Small intestine (tissue), 7 donors: ENCODE measurements at regions not wholly inside any gene's neighbourhood (a gene's known extent, or its start where the extent isn't known, plus 50 kb on each side); places are given as distances from the start of the nearest gene placed in this dataset.

Experiments
- DNase-seq, 2 donors: peaks; one replicate each; pipeline versions ENCODE4 v3.0.0 to v3.0.0-alpha.2; 2013
- FAIRE-seq: peaks from 2 replicates; lab custom pipeline; 2012; peaks lifted over from hg19 to GRCh38; lab: Jason Lieb, UNC
- H3K27ac ChIP-seq, 3 donors: one replicate each; pipeline ENCODE4 v1.5.1; 2013; ENCODE audit warnings: low read length in 2 of 3, mild to moderate bottlenecking in 2 of 3, control low read depth in 1 of 3, inconsistent platforms in 1 of 3, low read depth in 1 of 3, moderate library complexity in 1 of 3
- H3K27me3 ChIP-seq, 3 donors: one replicate each; pipeline ENCODE4 v1.6.1; 2013; ENCODE audit warnings: low read length in 3 of 3, inconsistent platforms in 1 of 3; ENCODE audit not compliant: control insufficient read depth in 3 of 3, insufficient read depth in 3 of 3
- H3K36me3 ChIP-seq, 3 donors: one replicate each; pipeline ENCODE4 v1.6.1; 2013; ENCODE audit warnings: low read length in 3 of 3, inconsistent platforms in 1 of 3, low read depth in 1 of 3, mild to moderate bottlenecking in 1 of 3, moderate library complexity in 1 of 3; ENCODE audit not compliant: control insufficient read depth in 3 of 3, insufficient read depth in 2 of 3
- H3K4me1 ChIP-seq, 3 donors: one replicate each; pipeline ENCODE4 v1.6.1; 2013; ENCODE audit warnings: low read length in 2 of 3, inconsistent platforms in 1 of 3, low read depth in 1 of 3, mild to moderate bottlenecking in 1 of 3, moderate library complexity in 1 of 3; ENCODE audit not compliant: control insufficient read depth in 3 of 3, insufficient read depth in 2 of 3
- H3K4me3 ChIP-seq, 3 donors: one replicate each; pipeline ENCODE4 v1.5.1; 2013; ENCODE audit warnings: low read length in 3 of 3, control low read depth in 1 of 3, inconsistent platforms in 1 of 3, low read depth in 1 of 3, mild to moderate bottlenecking in 1 of 3, moderate library complexity in 1 of 3
- H3K9me3 ChIP-seq, 2 donors: one replicate each; pipeline ENCODE4 v1.6.1; 2013; ENCODE audit warnings: low read depth in 1 of 2, low read length in 1 of 2; ENCODE audit not compliant: control insufficient read depth in 2 of 2, insufficient read depth in 1 of 2
- WGBS, 3 donors: extraction: QIAGEN DNeasy Blood & Tissue Kit; methylation state at CpG; one replicate each; pipeline ENCODE4 v1.1.7; 2013; 5-methylcytosine and 5-hydroxymethylcytosine counted together
- donor health status: healthy with polysubstance abuse.
- donor health status: control.
- donor health status: control.
- donor health status: Bipolar disorder and iron deficiency.
- donor health status: healthy.

DNA sequence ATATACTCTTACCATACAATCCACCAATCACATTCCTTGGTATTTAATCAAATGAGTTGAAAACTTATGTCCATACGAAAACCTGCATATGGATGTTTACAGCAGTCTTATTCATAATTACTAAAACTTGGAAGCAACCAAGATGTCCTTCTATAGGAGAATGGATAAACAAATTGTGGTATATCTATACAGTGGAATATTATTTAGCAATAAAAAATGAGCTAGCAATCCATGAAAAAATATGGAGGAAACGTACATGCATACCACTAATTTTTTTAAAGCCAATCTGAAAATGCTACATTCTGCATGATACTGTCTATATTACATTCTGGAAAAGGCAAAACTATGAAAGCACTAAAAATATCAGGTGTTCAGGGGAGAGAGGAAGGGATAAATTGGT lies 73.9 kb upstream of the LPP start:
- H3K4me1 ChIP-seq: no peaks in the 10 kb centered on the region
- no peak for DNase-seq
- WGBS, 3 donors: 93 to 99% (median 98%) methylated on average over 2 of the region's 2 CpGs
- H3K27me3 ChIP-seq: no peaks in the 10 kb centered on the region
- no peak for FAIRE-seq
- H3K27ac ChIP-seq: no peak overlapping the region
- no peaks in the 10 kb centered on the region for H3K9me3 ChIP-seq
- no peaks in the 10 kb centered on the region for H3K36me3 ChIP-seq
- no peak overlapping the region for H3K4me3 ChIP-seq

- Histone ChIP-seq H3K27me3 (no peaks in the 10 kb centered on the region), H3K9me3 (no peaks in the 10 kb centered on the region), H3K4me3 (no peak overlapping the region), H3K36me3 (no peaks in the 10 kb centered on the region), H3K4me1 (no peaks in the 10 kb centered on the region), H3K27ac (no peak overlapping the region)
- DNase-seq: no peak
- no peak for FAIRE-seq
- 41 to 53% (median 49%) methylated on average over 2 of the region's 2 CpGs for WGBS, 3 donors
These were observed 71.9 kb upstream of the LPP start for GRCh38 chr3:188082031-188082430.

DNA sequence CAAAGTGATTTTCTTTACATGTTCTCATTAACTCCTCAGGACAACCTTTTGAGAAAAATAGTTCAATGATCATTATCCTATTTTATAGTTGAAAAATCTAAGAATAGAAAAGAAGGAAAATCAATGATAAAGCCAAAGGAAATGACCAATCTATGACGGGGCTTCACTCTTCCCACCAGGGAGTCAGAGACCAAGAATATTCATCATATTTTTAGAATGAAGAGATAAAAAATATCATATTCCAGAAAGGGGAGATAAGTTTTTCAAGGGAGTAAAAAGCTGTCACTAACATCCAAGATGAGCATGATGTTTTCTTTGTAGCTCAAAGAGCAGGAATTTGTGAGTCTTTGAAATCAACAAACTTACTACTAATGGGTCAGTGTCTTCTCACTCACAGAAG lies 71.5 kb upstream of the LPP start:
- no peak for FAIRE-seq
- Histone ChIP-seq H3K4me3 (no peak overlapping the region), H3K27ac (no peak overlapping the region), H3K36me3 (no peaks in the 10 kb centered on the region), H3K4me1 (no peaks in the 10 kb centered on the region), H3K9me3 (no peaks in the 10 kb centered on the region), H3K27me3 (no peaks in the 10 kb centered on the region)
- 80 to 100% (median 89%) methylated on average over 1 of the region's 1 CpG for WGBS, 3 donors
- no peak for DNase-seq

DNA sequence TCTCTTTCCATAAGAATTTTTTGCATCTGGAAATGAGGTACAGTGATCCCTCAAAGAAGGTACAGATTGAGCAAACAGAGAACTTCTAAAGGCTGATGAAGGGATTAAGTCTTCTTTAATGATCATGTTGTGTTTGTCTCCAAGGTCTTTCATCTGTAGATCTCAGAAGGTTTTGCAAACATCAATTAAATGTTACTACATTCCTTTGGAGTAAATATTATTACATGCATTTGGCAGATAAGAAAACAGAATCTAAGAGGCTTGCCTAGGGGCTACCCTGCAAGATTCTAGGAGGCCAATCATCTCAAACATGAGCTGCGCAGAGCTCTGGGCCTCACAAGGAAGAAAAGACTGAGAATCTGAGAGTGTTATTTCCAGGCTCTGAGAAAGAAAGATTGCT lies 70.9 kb upstream of the LPP start:
- no peaks in the 10 kb centered on the region for H3K4me1 ChIP-seq
- H3K4me3 ChIP-seq: no peak overlapping the region
- no peaks in the 10 kb centered on the region for H3K27me3 ChIP-seq
- H3K36me3 ChIP-seq: no peaks in the 10 kb centered on the region
- DNase-seq: no peak
- WGBS, 3 donors: 93 to 95% (median 94%) methylated on average over 1 of the region's 1 CpG
- FAIRE-seq: no peak
- no peaks in the 10 kb centered on the region for H3K9me3 ChIP-seq
- H3K27ac ChIP-seq: no peak overlapping the region

- Histone ChIP-seq H3K27me3 (no peaks in the 10 kb centered on the region), H3K4me1 (no peaks in the 10 kb centered on the region), H3K27ac (no peak overlapping the region), H3K4me3 (no peak overlapping the region), H3K9me3 (no peaks in the 10 kb centered on the region), H3K36me3 (no peaks in the 10 kb centered on the region)
- no peak for FAIRE-seq
- 86 to 91% (median 91%) methylated on average over 8 of the region's 8 CpGs for whole genome bisulfite sequencing, 3 donors
- DNase-seq: no peak
These were observed 69.0 kb upstream of the LPP start for GRCh38 chr3:188084752-188085583.

GRCh38 chr3:188085584-188086560 lies 68.1 kb upstream of the LPP start:
- Histone ChIP-seq H3K4me3 (no peak overlapping the region), H3K27ac (no peak overlapping the region), H3K9me3 (no peaks in the 10 kb centered on the region), H3K4me1 (no peaks in the 10 kb centered on the region), H3K27me3 (no peaks in the 10 kb centered on the region), H3K36me3 (no peaks in the 10 kb centered on the region)
- DNase-seq: no peak
- WGBS, 3 donors: 83 to 89% (median 86%) methylated on average over 10 of the region's 10 CpGs
- FAIRE-seq: no peak

GRCh38 chr3:188088948-188089685 lies 64.8 kb upstream of the LPP start:
- 90 to 97% (median 92%) methylated on average over 4 of the region's 4 CpGs for WGBS, 3 donors

More at GRCh38 chr3:188088948-188089685, 64.8 kb upstream of the LPP start:
- H3K4me1 ChIP-seq: no peaks in the 10 kb centered on the region
- no peak overlapping the region for H3K4me3 ChIP-seq
- DNase-seq (no peak), FAIRE-seq (no peak)
- H3K36me3 ChIP-seq: no peaks in the 10 kb centered on the region
- no peak overlapping the region for H3K27ac ChIP-seq
- no peaks in the 10 kb centered on the region for H3K9me3 ChIP-seq
- no peaks in the 10 kb centered on the region for H3K27me3 ChIP-seq
